ENCODE measurements at regions not wholly inside any gene's neighbourhood (a gene's known extent, or its start where the extent isn't known, plus 50 kb on each side); places are given as distances from the start of the nearest gene placed in this dataset.
A peak's percentile ranks its signal among the peaks of the same experiment; 100 is the strongest.

DNA sequence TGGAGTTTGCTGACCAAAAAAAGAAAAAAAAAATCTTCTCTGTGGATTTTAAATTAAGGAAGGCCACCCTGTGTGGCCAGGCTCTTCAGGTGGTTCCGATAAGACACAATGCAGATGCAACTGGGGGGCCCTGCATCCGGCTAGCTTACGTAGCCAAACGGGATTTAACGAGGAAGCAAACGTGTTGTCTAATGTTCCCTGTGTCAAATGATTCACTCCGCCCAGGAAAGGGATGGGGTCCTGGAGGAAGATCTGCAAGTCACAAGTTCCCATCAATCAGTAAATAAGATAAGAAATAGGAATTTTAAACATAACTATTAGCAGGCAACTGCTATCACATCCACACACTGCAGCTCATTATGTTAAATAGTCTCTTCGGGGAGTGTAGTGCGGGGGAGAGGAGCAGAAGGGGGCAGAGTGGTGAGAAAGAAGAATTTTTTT lies 216.4 kb upstream of the GYPA start:
- no peak for DNase-seq
- in situ Hi-C loops (cut with HindIII; ENCODE audit: low pct_ligation_motif_present, low pct_unique_long_range_greater_than_20kb, low sequenced_read_pairs), result no loop called here

DNA sequence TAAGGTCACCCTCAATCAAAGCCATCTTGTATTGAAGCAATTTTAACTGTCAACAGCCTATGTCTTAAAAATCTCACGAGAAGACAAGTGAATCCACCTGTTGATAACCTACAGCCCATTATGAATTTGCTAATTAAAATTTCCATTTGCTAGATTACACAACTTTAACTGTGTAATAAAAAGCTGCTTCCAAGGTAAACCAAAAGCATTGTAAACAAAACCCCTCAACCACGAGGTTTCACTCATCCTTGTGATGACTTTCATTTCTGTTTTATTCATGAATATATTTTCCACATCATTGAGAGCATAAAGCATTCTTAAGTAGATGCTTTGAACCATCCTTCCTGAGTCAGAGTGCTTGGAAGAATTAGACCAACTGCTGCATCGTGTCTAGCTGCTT lies 217.5 kb upstream of the GYPA start:
- in situ Hi-C loops (cut with HindIII; ENCODE audit: low pct_ligation_motif_present, low pct_unique_long_range_greater_than_20kb, low sequenced_read_pairs), result no loop called here
- no peak for DNase-seq

DNA sequence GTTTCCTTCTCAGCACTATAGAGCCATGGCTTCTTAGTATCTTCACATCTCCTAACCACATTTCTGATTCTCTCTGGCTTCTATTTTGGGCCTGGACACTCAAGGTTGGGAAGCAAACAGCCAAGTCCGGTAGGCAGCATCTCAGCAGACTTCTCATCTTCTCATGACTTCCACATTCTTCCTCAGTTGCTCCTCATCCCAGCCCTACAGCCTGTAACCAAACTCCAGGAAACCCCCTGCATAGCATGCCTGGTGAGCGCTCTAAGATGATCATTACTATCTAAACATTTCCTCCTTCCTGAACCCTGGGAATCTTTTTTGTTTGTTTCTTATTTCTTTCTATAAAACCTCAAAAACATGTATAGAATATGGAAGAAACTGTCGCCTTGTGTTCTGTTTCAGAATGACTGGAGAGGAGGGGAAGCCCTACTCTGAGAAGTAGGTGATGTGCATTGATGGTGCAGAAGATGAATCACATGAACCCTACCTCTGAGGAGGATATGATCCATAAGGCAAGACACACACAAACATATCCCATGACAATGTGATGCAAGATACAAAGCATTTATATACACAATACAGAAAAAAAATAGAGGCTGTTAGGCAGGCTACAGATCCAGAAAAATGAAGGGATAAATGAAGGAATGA lies 219.8 kb upstream of the GYPA start:
- DNase-seq, result no peak
- in situ Hi-C loops (cut with HindIII; ENCODE audit: low pct_ligation_motif_present, low pct_unique_long_range_greater_than_20kb, low sequenced_read_pairs), result no loop called here

DNA sequence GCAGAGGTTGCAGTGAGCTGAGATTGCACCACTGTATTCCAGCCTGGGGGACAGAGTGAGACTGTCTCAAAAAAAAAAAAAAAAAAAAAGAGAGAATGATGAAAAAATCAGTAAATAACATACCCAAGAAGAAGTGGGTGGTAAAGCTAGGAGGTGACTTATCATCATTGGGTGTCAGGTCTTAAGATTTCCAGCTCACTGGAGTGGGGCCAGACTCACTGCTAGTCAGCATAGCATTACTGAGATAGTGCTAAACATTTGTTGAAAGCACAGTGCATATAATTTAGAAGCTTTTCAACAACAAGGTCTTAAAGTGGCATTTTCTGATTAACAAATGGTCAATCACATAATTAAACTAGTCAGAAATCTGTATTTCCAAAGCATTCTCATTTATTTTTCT lies 221.8 kb upstream of the GYPA start:
- DNase-seq, result no peak
- in situ Hi-C loops (cut with HindIII; ENCODE audit: low pct_ligation_motif_present, low pct_unique_long_range_greater_than_20kb, low sequenced_read_pairs), result no loop called here

DNA sequence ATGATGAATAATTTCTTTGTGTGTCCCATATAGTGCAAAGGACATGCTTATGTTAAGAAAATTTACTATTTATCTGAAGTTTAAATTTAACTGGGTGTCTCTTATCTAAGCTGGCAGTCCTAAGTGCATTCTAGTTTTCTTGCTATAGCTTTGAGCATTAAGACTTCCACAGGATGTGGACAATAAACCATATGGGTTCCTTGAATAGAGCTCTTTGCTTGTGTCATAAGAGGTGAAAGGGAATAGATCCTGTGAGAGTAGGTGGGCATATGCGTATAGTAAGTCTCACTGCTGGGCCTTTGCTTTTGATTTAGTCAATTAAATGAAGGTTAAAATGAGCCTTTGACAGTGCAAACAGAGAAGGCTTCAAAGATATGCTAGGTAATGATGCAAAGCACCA lies 223.4 kb upstream of the GYPA start:
- DNase-seq, result no peak
- in situ Hi-C loops (cut with HindIII; ENCODE audit: low pct_ligation_motif_present, low pct_unique_long_range_greater_than_20kb, low sequenced_read_pairs), result no loop called here

DNA sequence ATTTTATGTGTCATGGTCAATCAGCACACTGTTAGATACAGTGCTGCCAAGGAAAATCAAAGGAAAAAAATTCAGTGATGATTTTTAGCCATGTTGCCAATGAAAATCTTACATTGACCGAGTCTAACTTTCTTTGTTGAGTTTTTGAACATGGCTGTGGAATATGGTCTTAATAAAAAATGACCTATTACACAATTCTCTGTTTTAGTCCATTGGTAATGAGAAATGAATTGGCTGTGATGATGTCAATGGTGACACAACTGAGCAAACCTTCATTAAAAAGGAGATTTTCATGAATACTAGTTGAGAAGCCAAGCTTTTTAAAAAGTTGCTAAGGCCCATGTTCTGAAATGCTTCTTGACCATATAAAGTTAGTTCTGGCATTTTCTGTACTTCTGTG lies 225.9 kb upstream of the GYPA start:
- in situ Hi-C loops (cut with HindIII; ENCODE audit: low pct_ligation_motif_present, low pct_unique_long_range_greater_than_20kb, low sequenced_read_pairs), result no loop called here
- no peak for DNase-seq

DNA sequence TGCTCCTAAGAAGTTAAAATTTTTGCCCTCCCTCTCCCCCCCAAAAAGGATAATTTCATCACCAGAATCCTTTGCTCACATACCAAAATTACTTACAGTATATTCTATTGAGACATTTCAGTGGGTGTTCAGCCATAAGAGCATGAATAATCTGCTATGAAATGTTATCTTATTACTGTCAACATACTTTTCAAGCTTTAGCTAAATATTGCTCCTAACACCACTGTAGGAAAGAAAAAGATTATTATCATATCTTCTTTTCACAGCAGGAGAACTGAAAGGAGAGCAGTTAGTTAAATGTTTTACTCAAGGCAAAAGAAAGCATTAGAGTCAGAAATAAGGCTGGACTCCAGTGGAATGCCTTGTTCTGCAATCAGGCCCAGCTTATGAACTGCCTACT lies 231.0 kb upstream of the GYPA start:
- in situ Hi-C loops (cut with HindIII; ENCODE audit: low pct_ligation_motif_present, low pct_unique_long_range_greater_than_20kb, low sequenced_read_pairs), result no loop called here
- DNase-seq, result no peak

DNA sequence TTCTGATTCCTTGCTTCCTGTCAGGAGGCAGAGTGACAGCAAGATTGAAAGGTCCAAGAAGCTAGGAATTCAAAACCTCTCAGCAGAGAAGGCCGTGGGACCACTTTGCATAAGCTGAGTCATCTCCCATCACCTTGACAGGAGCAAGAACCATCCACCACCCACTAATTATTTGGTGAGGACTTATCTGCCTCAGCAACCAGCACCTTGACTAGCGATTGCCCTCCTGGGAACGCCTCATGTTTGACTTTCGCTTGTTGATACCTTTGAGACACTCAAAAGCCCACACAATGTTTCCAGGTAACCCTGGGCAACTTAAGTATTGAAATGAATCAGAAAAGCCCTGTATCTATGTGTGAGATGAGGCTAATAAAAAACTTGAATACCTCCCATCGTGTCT lies 233.5 kb upstream of the GYPA start:
- in situ Hi-C loops (cut with HindIII; ENCODE audit: low pct_ligation_motif_present, low pct_unique_long_range_greater_than_20kb, low sequenced_read_pairs), result no loop called here

DNA sequence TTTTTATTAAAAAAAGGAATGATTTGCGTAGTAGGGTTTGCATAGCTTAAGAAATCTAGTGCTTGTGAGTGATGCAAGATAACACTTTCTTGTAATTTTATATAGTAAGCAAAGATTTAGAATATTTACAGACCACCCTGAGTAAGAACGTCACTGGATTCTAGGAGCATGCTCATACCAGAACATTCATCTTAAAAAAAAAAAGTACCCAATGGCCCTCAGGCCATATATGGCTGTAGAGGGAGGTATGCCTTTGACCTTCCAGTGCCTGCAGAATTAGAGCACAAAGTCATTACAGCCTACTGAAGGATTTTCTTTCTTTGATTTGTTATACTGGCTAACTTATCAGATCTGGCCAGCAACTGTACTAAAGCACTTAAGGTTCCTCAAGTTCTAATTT lies 236.3 kb upstream of the GYPA start:
- in situ Hi-C loops (cut with HindIII; ENCODE audit: low pct_ligation_motif_present, low pct_unique_long_range_greater_than_20kb, low sequenced_read_pairs), result no loop called here

More for the DNA sequence above, 233.5 kb upstream of the GYPA start:
- DNase-seq, result no peak

DNA sequence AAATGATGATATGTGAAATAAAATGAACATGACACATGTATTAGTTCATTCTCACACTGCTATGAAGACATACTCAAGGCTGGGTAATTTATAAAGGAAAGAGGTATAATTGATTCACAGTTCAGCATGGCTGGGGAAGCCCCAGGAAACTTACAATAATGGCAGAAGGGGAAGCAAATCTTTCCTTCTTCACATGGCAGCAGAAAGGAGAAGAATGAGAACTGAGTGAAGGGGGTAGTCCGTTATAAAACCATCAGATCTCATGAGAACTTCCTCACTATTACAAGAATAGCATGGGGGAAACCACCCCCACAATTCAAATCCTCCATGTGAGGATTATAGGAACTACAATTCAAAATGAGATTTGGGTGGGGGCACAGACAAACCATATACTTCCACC lies 243.9 kb upstream of the GYPA start:
- in situ Hi-C loops (cut with HindIII; ENCODE audit: low pct_ligation_motif_present, low pct_unique_long_range_greater_than_20kb, low sequenced_read_pairs), result no loop called here
- no peak for DNase-seq

More for the DNA sequence above, 236.3 kb upstream of the GYPA start:
- DNase-seq, result no peak

DNA sequence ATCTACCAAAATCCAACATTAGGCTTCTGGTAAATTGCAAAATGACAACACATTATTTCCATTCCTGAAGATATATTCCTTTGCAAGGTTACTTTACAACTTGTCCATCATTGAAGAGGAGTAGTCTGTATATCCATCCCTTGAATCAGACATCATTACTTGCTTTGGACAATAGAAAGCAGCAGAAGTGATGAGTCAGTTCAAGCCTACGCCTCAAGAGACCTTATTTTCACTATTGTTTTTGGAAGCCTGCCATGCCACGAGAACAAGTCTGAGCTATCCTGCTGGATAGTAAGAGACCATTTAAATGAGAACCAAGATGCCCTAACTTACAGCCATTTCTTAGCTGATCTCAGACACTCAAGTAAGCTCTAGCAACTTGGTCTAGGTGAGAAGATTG lies 246.0 kb upstream of the HHIP start:
- peak; percentile 45 for DNase-seq

DNA sequence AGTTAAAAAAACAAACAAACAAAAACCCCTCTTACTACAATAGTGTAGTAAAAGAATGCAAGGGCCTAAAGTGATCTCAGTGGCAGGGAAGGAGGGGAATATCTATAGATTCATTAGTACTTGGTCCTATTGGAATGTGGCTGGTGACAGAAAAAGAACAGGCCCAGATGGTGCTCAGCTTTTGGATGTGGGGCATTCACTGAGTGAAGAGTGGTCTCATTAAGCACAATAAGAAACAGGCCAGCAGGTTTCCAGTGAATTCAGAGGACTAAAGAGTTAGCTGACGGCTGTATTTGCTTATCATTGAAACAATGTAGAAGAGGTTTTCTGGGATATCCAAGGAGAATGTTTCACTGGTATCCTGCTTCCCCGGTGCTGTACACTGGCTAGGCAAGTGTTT lies 243.8 kb upstream of the HHIP start:
- in situ Hi-C loops (cut with HindIII; ENCODE audit: low pct_ligation_motif_present, low pct_unique_long_range_greater_than_20kb, low sequenced_read_pairs), result no loop called here
- DNase-seq, result no peak

More for the DNA sequence above, 246.0 kb upstream of the HHIP start:
- in situ Hi-C loops (cut with HindIII; ENCODE audit: low pct_ligation_motif_present, low pct_unique_long_range_greater_than_20kb, low sequenced_read_pairs), result no loop called here

DNA sequence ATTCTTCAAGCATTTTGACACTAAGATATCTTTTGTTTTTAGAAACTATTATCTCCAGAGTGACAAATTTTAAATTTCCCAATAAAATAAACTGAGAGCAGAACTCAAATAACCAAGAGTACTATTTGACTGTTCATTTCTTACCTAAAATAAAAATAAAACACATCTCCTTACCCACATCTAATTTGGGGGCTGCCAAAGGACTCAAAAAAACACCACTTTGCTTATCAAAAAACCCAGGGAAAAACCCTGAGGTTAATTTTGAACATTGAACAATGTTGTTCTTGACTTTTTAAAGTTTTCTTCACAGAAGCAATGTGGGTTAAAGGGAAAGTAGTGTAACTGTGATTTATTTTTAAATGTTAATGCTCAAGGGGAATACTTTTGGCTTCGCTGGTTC lies 243.0 kb upstream of the HHIP start:
- in situ Hi-C loops (cut with HindIII; ENCODE audit: low pct_ligation_motif_present, low pct_unique_long_range_greater_than_20kb, low sequenced_read_pairs), result no loop called here
- no peak for DNase-seq

DNA sequence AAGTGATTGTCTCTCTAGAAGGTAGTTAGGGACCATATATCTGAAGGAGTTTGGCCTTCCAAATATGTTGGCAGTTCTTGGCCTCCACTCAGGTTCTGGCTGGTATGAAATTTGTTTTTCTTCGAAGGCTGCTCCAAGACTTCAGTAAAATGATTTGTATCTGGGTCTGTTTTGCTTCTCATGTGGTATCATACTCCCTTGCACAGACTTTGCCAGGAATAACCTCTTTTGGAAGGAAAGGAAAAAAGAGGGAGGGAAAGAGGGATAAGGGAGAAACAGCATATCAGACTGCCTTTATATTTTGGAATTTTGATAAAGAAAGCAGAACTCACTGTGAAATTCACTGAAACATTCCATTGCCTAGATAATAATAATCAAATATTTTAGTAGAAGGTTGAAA lies 242.1 kb upstream of the HHIP start:
- no peak for DNase-seq
- in situ Hi-C loops (cut with HindIII; ENCODE audit: low pct_ligation_motif_present, low pct_unique_long_range_greater_than_20kb, low sequenced_read_pairs), result no loop called here

DNA sequence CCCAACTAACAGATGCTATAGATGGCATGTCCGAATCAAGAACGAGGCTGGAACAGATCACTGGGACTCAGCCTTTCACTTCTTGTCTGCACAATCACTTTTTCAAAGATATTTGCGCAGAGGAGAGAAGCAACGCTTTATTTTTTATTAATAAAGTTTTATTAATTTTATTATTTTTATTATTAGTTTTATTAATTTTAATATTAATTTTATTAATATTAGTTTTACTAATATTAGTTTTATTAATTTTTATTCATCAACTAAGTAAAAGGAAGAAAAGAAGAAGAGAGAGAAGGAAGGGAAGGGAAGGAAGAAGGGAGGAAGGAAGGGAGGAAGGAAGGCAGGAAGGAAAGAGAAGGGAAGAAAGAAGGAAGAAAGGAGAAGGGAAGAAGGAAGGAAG lies 236.4 kb upstream of the HHIP start:
- no peak for DNase-seq
- in situ Hi-C loops (cut with HindIII; ENCODE audit: low pct_ligation_motif_present, low pct_unique_long_range_greater_than_20kb, low sequenced_read_pairs), result no loop called here

DNA sequence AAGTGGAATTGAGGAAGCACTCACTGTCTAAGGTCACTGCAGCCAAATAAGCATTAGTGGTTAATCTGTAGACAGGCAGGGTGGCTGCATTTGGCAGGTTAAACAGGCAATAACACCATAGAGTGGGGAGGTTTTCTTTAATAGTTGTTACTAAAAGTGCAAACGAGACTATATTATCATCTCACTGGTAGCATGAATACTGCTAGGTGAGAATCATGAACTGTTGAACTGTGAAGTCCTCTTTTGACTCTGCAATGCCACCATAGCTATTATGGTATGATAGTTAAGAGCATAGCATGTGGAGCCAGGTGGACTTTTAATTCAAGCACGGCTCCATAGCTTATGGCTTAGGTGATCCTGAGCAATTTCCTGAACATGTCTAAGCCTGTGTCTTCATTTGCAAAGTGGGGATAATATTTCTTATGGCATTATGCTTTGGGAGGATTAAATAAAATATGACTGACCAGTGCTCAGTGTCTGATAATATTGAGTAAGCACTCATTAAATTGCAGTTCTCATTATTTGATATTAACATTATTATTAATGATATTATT lies 235.6 kb upstream of the HHIP start:
- in situ Hi-C loops (cut with HindIII; ENCODE audit: low pct_ligation_motif_present, low pct_unique_long_range_greater_than_20kb, low sequenced_read_pairs), result no loop called here
- DNase-seq, result no peak

DNA sequence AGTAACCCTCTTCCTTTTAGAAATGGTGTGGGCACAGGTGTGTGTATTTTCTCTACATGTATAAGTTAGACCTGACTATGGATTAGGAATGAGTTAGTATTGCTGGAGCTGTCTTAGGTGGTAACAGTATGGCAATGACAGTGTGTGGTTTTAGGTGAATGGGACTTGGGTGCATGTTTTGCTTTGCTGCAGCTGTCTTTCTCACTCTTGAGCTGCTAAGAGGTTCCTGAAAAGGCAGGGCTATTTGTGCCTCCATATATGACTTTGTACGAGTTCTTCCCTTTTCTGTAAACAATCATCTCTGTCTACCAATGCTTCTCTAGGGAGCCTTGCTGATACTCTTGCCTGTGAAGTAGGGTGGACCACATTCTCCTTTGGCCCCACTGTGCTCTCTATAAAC lies 234.8 kb upstream of the HHIP start:
- in situ Hi-C loops (cut with HindIII; ENCODE audit: low pct_ligation_motif_present, low pct_unique_long_range_greater_than_20kb, low sequenced_read_pairs), result no loop called here
- no peak for DNase-seq

DNA sequence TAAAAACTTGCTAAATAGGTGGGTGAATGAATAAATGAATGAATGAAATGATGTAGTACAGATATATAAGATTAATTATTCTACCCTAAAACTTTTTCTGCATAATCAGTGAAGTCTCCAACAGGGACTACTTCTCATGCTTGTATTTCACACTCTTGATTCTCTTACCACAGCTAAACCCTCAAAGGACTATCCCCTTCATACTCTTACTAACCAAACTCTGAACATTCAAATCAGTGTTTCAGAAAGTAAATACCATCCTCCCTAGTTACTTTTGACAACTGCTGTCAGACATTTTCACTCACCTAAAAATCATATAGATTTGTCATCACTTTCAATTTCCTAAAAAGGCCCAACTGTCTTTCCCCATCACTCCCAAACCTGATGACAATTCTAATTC lies 234.3 kb upstream of the HHIP start:
- in situ Hi-C loops (cut with HindIII; ENCODE audit: low pct_ligation_motif_present, low pct_unique_long_range_greater_than_20kb, low sequenced_read_pairs), result no loop called here
- DNase-seq, result no peak

DNA sequence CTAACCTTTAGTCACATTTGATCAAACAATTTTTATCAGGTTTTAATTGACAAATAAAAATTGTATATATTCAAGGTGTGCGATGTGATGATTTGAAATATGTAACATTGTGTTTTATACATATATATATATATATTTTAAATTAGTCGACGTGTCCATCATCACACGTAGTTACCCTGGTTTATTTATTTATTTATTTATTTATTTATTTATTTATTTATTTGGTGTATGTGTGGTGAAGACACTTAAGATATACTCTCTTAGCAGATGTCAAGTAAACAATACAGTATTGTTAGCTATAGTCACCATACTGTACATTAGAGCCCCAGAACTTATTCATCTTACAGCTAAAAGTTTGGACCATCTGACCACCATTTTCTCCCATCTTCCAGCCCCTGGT lies 224.9 kb upstream of the HHIP start:
- DNase-seq, result no peak
- in situ Hi-C loops (cut with HindIII; ENCODE audit: low pct_ligation_motif_present, low pct_unique_long_range_greater_than_20kb, low sequenced_read_pairs), result no loop called here

DNA sequence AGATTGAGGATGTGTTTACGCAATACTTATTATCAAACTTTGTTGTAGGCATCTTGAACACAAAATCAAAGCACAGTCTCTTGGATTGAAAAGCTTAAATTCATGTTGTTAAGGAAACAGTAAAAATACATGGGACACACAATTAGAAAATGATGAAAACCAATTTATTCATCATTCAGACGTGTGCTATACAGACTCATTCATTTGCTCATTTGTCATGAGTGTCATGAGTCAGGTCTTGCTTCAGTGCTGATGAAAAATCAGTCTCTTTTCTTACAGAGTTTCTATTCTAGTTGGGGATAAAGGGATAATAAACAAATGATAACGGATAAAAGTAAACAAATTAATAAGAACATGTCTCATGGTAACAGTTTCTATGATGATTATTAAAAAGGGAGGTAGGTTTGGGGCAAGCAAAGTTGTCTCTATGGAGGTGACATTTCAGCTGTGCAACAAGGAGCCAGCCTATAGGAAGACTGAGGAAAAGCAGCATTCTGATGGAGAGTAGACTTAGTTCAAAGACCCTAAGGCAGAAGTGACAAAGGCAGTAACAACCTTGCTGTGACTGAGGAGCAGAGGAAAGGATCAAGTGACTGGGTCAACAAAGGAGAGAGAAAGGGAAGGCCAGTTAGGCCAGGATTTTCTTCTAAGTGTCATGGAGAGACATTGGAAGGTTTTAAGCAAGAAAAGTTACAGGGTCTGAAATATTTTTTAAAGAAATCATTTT lies 224.0 kb upstream of the HHIP start:
- DNase-seq, result no peak

More for the DNA sequence above, 224.0 kb upstream of the HHIP start:
- in situ Hi-C loops (cut with HindIII; ENCODE audit: low pct_ligation_motif_present, low pct_unique_long_range_greater_than_20kb, low sequenced_read_pairs), result no loop called here

All from ACHN (cell line).